Calu3 (cell line): ENCODE measurements at regions not wholly inside any gene's neighbourhood (a gene's known extent, or its start where the extent isn't known, plus 50 kb on each side); places are given as distances from the start of the nearest gene placed in this dataset.

Experiments
- BruUV-seq: library from RNA; stranded (reverse); fragments of 400-500 nt; replicated peaks from 2 replicates; lab custom pipeline; 2021; lab: Mats Ljungman, UMichigan
- CTCF ChIA-PET: fragments of 300-600 bp; sonication (Branson Sonifier 250); formaldehyde crosslinking; loops from one replicate; lab custom pipeline; 2022; ENCODE audit warnings: antibody characterized with exemption; lab: Charles Lee
- DNase-seq: peaks from one replicate; pipeline ENCODE4 v3.0.0; 2022
- H3K27ac Mint-ChIP-seq: one replicate; pipeline ENCODE4 v1.8.0; 2022; ENCODE audit warnings: mixed read lengths; ENCODE audit not compliant: unreplicated experiment
- H3K27me3 Mint-ChIP-seq: one replicate; pipeline ENCODE4 v1.8.0; 2022; ENCODE audit warnings: mixed read lengths; ENCODE audit not compliant: unreplicated experiment
- H3K36me3 Mint-ChIP-seq: one replicate; pipeline ENCODE4 v1.8.0; 2022; ENCODE audit warnings: mild to moderate bottlenecking, moderate library complexity, mixed read lengths; ENCODE audit not compliant: insufficient read depth, unreplicated experiment
- H3K4me1 Mint-ChIP-seq: one replicate; pipeline ENCODE4 v1.8.0; 2022; ENCODE audit warnings: mild to moderate bottlenecking, low read depth, mixed read lengths; ENCODE audit not compliant: unreplicated experiment
- H3K4me3 Mint-ChIP-seq: one replicate; pipeline ENCODE4 v1.8.0; 2022; ENCODE audit warnings: mild to moderate bottlenecking, low read depth, moderate library complexity, mixed read lengths; ENCODE audit not compliant: unreplicated experiment
- H3K9me3 Mint-ChIP-seq: one replicate; pipeline ENCODE4 v1.8.0; 2022; ENCODE audit warnings: low read depth, mixed read lengths; ENCODE audit not compliant: unreplicated experiment
- CTCF ChIP-seq: fragments of 200-600 bp; IDR thresholded peaks from one replicate; pipeline ENCODE4 v1.8.0; 2022; ENCODE audit warnings: antibody characterized with exemption; ENCODE audit not compliant: unreplicated experiment
- intact Hi-C: fragments of 100-400 bp; cut with micrococcal nuclease; formaldehyde crosslinking; loops from one replicate; pipeline ENCODE4 v1.10.0; 2022; ENCODE audit not compliant: unreplicated experiment

- H3K4me3 Mint-ChIP-seq: no peak overlapping the region
- no TSS peak for BruUV-seq
- no peaks in the 10 kb centered on the region for H3K36me3 Mint-ChIP-seq
- intact Hi-C loops: no loop called here
- no peak overlapping the region for H3K27ac Mint-ChIP-seq
- no peaks in the 10 kb centered on the region for H3K27me3 Mint-ChIP-seq
- TF ChIP-seq CTCF: no peak
- CTCF ChIA-PET: no interaction called here
- no peaks in the 10 kb centered on the region for H3K4me1 Mint-ChIP-seq
- peaks cover 10% of the 10 kb centered on the region for H3K9me3 Mint-ChIP-seq
- DNase-seq: no peak
These were observed 354.9 kb upstream of the SALL3 start for GRCh38 chr18:78624646-78625279.

DNA sequence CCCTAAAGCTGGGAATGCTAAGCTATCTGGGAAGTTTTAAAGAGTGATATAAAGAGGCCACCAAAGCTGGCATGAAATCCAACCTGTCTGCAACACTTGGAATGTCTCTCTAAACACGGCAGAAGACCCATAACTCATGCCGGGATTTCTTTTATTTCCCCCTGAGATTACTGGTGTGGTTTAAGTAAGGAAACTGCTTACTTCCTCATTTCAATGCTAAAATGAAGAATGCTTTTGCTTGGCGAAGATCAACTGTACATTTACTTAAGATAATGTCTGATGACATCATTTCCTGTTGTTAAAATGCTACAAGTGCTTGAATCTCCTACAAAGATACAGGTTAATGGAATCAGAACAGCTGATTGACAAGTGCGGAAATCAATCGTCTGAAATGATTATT is 353.8 kb upstream of the SALL3 start:
- H3K9me3 Mint-ChIP-seq: peaks cover 10% of the 10 kb centered on the region
- CTCF ChIA-PET: interaction anchor here (0.6 kb wide), 1 partner anchor 58 kb away, joined by 6 read pairs; no protein-coding TSS in a partner anchor
- BruUV-seq: no TSS peak

GRCh38 chr18:78627551-78628346 is 351.9 kb upstream of the SALL3 start:
- no peaks in the 10 kb centered on the region for H3K4me1 Mint-ChIP-seq
- intact Hi-C loops: no loop called here
- DNase-seq: no peak
- no peaks in the 10 kb centered on the region for H3K36me3 Mint-ChIP-seq
- no TSS peak for BruUV-seq
- H3K27me3 Mint-ChIP-seq: no peaks in the 10 kb centered on the region
- H3K9me3 Mint-ChIP-seq: peaks cover 8% of the 10 kb centered on the region
- TF ChIP-seq CTCF: no peak
- no peak overlapping the region for H3K4me3 Mint-ChIP-seq
- CTCF ChIA-PET: no interaction called here
- H3K27ac Mint-ChIP-seq: no peak overlapping the region

More for the DNA sequence above, 353.8 kb upstream of the SALL3 start:
- DNase-seq: no peak
- H3K4me1 Mint-ChIP-seq: no peaks in the 10 kb centered on the region
- no peak overlapping the region for H3K27ac Mint-ChIP-seq
- intact Hi-C loops: no loop called here
- TF ChIP-seq CTCF: no peak
- H3K36me3 Mint-ChIP-seq: no peaks in the 10 kb centered on the region
- H3K27me3 Mint-ChIP-seq: no peaks in the 10 kb centered on the region
- H3K4me3 Mint-ChIP-seq: no peak overlapping the region

- H3K4me1 Mint-ChIP-seq: no peaks in the 10 kb centered on the region
These were observed 350.2 kb upstream of the SALL3 start for GRCh38 chr18:78629426-78629825.

More at GRCh38 chr18:78629426-78629825, 350.2 kb upstream of the SALL3 start:
- no TSS peak for BruUV-seq
- no peak for DNase-seq
- Mint-ChIP-seq H3K27me3 (no peaks in the 10 kb centered on the region), H3K27ac (no peak overlapping the region), H3K4me3 (no peak overlapping the region), H3K36me3 (no peaks in the 10 kb centered on the region), H3K9me3 (peaks cover 7% of the 10 kb centered on the region)
- CTCF ChIA-PET: no interaction called here
- intact Hi-C loops: no loop called here
- TF ChIP-seq CTCF: no peak
